Loucy (cell line): ENCODE measurements at regions not wholly inside any gene's neighbourhood (a gene's known extent, or its start where the extent isn't known, plus 50 kb on each side); places are given as distances from the start of the nearest gene placed in this dataset.
"Not testable (repeated sequence)": the region's sequence is repeated elsewhere in the genome, so short reads cannot be mapped to it uniquely, and the experiment has no call there.

ENCODE experiments used
- H2AFZ ChIP-seq: fragments of 200-600 bp; sonication (generic); 2 replicates; pipeline ENCODE4 v1.6.0; 2016; ENCODE audit warnings: antibody characterized with exemption, mild to moderate bottlenecking, low read length, moderate library complexity
- H3F3A ChIP-seq: fragments of 200-600 bp; 2 replicates; pipeline ENCODE4 v1.6.0; 2016; ENCODE audit warnings: antibody characterized with exemption, low read depth, mild to moderate bottlenecking
- H3K27me3 ChIP-seq: fragments of 200-600 bp; sonication (generic); 2 replicates; pipeline ENCODE4 v1.6.1; 2014; ENCODE audit warnings: low read length, mild to moderate bottlenecking; ENCODE audit not compliant: insufficient read depth, poor library complexity, severe bottlenecking
- H3K36me3 ChIP-seq: fragments of 200-600 bp; sonication (generic); 2 replicates; pipeline ENCODE4 v1.6.1; 2016; ENCODE audit warnings: low read length; ENCODE audit not compliant: insufficient read depth
- H3K4me1 ChIP-seq: fragments of 200-600 bp; sonication (generic); 2 replicates; pipeline ENCODE4 v1.5.1; 2014; ENCODE audit warnings: low read length, mild to moderate bottlenecking; ENCODE audit not compliant: insufficient read depth, poor library complexity, severe bottlenecking
- H3K4me2 ChIP-seq: fragments of 200-600 bp; sonication (generic); 2 replicates; pipeline ENCODE4 v1.6.0; 2014; ENCODE audit warnings: antibody characterized with exemption, low read length, low read depth, mild to moderate bottlenecking; ENCODE audit not compliant: poor library complexity, severe bottlenecking
- H3K4me3 ChIP-seq: fragments of 200-600 bp; sonication (generic); 2 replicates; pipeline ENCODE4 v1.5.1; 2014; ENCODE audit warnings: low read length, mild to moderate bottlenecking, mixed read lengths; ENCODE audit not compliant: poor library complexity, severe bottlenecking
- H3K79me2 ChIP-seq: fragments of 200-600 bp; sonication (generic); 2 replicates; pipeline ENCODE4 v1.6.1; 2014; ENCODE audit warnings: low read length; ENCODE audit not compliant: insufficient read depth
- H3K9ac ChIP-seq: fragments of 200-600 bp; sonication (generic); 2 replicates; pipeline ENCODE4 v1.6.0; 2014; ENCODE audit warnings: mild to moderate bottlenecking, low read depth, low read length, moderate library complexity; ENCODE audit not compliant: poor library complexity, severe bottlenecking
- H3K9me2 ChIP-seq: fragments of 200-600 bp; sonication (generic); replicated peaks from 2 replicates; pipeline ENCODE4 v1.6.1; 2016; ENCODE audit warnings: low read depth, low read length, mixed read lengths
- H3K9me3 ChIP-seq: fragments of 200-600 bp; sonication (generic); 2 replicates; pipeline ENCODE4 v1.6.1; 2014; ENCODE audit warnings: mild to moderate bottlenecking, antibody characterized with exemption, low read length, low read depth; ENCODE audit not compliant: insufficient read depth
- H4K20me1 ChIP-seq: fragments of 200-600 bp; sonication (generic); 2 replicates; pipeline ENCODE4 v1.6.0; 2014; ENCODE audit warnings: antibody characterized with exemption, low read length, mild to moderate bottlenecking; ENCODE audit not compliant: insufficient read depth, poor library complexity, severe bottlenecking
- EZH2phosphoT487 ChIP-seq: fragments of 200-600 bp; IDR thresholded peaks from 2 replicates; pipeline ENCODE4 v1.6.1; 2018; ENCODE audit warnings: antibody characterized with exemption, mild to moderate bottlenecking, moderate library complexity, borderline replicate concordance
- TF ChIP-seq, protein P1 (sequence below): fragments of 200-600 bp; sonication (generic); conservative IDR thresholded peaks from 2 replicates; pipeline ENCODE4 v1.5.1; 2014; ENCODE audit warnings: mild to moderate bottlenecking, antibody characterized with exemption, low read length

DNA sequence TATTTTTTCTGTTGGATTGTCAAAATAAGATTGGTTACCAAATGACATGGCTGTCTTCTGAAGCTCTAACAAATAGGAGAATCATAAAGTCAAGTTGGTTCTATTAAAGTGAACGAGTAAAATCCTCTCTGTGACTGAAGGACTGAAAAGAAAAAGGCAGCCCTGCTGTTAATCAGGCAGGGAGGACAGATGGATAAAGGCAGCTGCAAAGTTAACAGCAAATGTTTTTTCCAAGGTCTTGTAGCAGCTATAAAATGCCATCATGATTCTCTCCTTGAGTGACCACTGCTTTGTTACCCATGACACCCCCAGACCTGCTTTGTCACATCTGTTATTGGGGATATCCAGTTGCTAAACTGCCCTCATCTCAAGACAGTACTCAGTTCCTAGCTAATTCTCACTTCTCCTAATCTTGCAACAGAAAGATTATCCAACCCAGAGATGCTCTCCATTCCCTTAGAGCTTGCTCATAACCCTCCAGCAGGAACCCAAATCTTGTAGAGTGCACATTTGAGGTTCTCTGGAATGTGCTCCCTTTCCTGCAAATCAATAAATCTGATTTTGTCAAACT lies 89.7 kb upstream of the PARP8 start:
- Histone ChIP-seq H2AFZ (0 out of 2 replicates have a peak overlapping the region, but pooled peaks have one; percentile 1), H3K9ac (no peak overlapping the region), H3K9me2 (no peaks in the 10 kb centered on the region), H3K36me3 (no peaks in the 10 kb centered on the region), H3F3A (no peaks in the 10 kb centered on the region), H3K4me1 (peaks cover 22% of the 10 kb centered on the region), H3K9me3 (no peaks in the 10 kb centered on the region), H3K4me2 (peak overlapping the region; percentile 22), H4K20me1 (no peaks in the 10 kb centered on the region), H3K27me3 (no peaks in the 10 kb centered on the region), H3K4me3 (no peak overlapping the region), H3K79me2 (no peaks in the 10 kb centered on the region)
- no peak for TF ChIP-seq EZH2phosphoT487
- TF ChIP-seq, protein P1, sequence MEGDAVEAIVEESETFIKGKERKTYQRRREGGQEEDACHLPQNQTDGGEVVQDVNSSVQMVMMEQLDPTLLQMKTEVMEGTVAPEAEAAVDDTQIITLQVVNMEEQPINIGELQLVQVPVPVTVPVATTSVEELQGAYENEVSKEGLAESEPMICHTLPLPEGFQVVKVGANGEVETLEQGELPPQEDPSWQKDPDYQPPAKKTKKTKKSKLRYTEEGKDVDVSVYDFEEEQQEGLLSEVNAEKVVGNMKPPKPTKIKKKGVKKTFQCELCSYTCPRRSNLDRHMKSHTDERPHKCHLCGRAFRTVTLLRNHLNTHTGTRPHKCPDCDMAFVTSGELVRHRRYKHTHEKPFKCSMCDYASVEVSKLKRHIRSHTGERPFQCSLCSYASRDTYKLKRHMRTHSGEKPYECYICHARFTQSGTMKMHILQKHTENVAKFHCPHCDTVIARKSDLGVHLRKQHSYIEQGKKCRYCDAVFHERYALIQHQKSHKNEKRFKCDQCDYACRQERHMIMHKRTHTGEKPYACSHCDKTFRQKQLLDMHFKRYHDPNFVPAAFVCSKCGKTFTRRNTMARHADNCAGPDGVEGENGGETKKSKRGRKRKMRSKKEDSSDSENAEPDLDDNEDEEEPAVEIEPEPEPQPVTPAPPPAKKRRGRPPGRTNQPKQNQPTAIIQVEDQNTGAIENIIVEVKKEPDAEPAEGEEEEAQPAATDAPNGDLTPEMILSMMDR: no peak

DNA sequence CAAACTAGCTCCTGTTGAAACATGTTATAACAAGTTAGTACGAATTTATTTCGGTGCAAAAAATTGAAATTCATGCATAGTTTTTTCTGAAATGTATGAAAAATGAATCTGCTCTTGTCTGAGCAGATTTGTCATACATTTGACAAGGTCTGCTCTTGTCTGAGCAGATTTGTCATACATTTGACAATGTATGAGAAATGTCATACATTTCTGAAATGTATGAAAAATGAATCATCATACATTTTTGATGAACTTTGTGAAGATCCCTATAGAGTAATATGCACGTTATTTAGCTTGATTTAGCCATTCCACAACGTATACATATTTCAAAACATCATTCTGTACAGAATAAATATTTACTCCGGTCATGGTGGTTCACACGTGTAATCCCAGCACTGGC lies 85.9 kb upstream of the PARP8 start:
- Histone ChIP-seq H3K9ac (no peak overlapping the region), H2AFZ (no peak overlapping the region), H3K9me3 (no peaks in the 10 kb centered on the region), H3K4me2 (no peak overlapping the region), H3F3A (no peaks in the 10 kb centered on the region), H3K4me3 (no peak overlapping the region), H3K4me1 (peaks cover 20% of the 10 kb centered on the region), H4K20me1 (no peaks in the 10 kb centered on the region), H3K79me2 (no peaks in the 10 kb centered on the region), H3K27me3 (no peaks in the 10 kb centered on the region), H3K9me2 (no peaks in the 10 kb centered on the region), H3K36me3 (no peaks in the 10 kb centered on the region)
- TF ChIP-seq EZH2phosphoT487: no peak
- TF ChIP-seq, protein P1: no peak

DNA sequence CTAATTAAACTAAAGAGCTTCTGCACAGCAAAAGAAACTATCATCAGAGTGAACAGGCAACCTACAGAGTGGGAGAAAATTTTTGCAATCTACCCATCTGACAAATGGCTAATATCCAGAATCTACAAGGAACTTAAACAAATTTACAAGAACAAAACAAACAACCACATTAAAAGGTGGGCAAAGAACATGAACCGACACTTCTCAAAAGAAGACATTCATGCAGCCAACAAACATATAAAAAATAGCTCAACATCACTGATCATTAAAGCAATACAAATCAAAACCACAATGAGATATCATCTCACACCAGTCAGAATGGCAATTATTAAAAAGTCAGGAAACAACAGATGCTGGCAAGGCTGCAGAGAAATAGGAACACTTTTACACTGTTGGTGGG lies 84.6 kb upstream of the PARP8 start:
- not testable (repeated sequence) for H3K79me2 ChIP-seq, H3K9me2 ChIP-seq, H3K27me3 ChIP-seq, H3K4me1 ChIP-seq, H3F3A ChIP-seq, H4K20me1 ChIP-seq, H3K36me3 ChIP-seq, H3K9ac ChIP-seq, H2AFZ ChIP-seq, H3K4me3 ChIP-seq, H3K4me2 ChIP-seq, H3K9me3 ChIP-seq

DNA sequence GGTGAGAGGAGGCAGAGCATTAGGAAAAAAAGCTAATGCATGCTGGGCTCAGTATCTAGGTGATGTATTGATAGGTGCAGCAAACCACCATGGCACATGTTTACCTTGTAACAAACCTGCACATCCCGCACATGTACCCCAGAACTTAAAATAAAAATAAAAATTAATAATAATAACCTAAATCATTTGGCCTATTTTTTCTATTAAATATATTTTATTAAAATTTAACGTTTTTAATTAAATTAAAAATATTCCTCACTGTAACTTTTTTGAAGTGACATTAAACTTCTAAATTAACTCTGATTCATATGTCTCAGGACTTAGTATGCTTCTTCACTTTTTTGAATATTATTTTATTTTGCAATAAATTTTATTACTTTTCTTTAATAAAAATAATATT lies 83.7 kb upstream of the PARP8 start:
- no peak overlapping the region for H3K4me3 ChIP-seq
- TF ChIP-seq, protein P1: no peak
- no peak for TF ChIP-seq EZH2phosphoT487

More for the DNA sequence above, 83.7 kb upstream of the PARP8 start:
- H3K36me3 ChIP-seq: no peaks in the 10 kb centered on the region
- H3K79me2 ChIP-seq: no peaks in the 10 kb centered on the region
- H3F3A ChIP-seq: no peaks in the 10 kb centered on the region
- H4K20me1 ChIP-seq: no peaks in the 10 kb centered on the region
- H3K4me2 ChIP-seq: no peak overlapping the region
- H2AFZ ChIP-seq: no peak overlapping the region
- H3K4me1 ChIP-seq: peaks cover 4% of the 10 kb centered on the region
- H3K9ac ChIP-seq: no peak overlapping the region
- H3K9me2 ChIP-seq: no peaks in the 10 kb centered on the region
- no peaks in the 10 kb centered on the region for H3K27me3 ChIP-seq
- no peaks in the 10 kb centered on the region for H3K9me3 ChIP-seq
